ENCODE measurements at regions not wholly inside any gene's neighbourhood (a gene's known extent, or its start where the extent isn't known, plus 50 kb on each side); places are given as distances from the start of the nearest gene placed in this dataset.
A peak's percentile ranks its signal among the peaks of the same experiment; 100 is the strongest.

DNA sequence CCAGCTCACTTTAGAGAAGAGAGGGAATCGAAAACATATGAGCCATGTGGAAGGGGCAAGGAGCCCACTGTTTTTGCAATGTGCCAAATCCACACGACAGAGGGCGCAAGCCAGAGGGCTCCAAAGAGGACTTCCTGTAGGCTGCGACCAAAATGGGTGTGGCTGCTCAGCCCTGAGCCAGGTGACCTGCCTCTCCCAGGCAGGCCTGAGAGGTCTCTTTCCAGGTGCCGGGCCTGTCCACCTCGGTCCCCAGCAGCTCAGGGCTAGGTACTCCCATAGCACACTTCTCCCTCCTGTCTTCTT, 153.8 kb downstream of the TTC32 start:
- Histone ChIP-seq H3K4me2 (ENCODE audit: low read depth, low read length) (no peak overlapping the region), H3K4me1 (ENCODE audit: insufficient read depth, low read length) (peaks cover 14% of the 10 kb centered on the region), H2AFZ (ENCODE audit: low read length) (no peak overlapping the region), H3K9ac (ENCODE audit: insufficient read depth, low read depth, low read length) (no peak overlapping the region), H3K27me3 (ENCODE audit: control insufficient read depth in 1 of 2, insufficient read depth in 2 of 2, low read length in 2 of 2) (peaks cover 4 to 17% of the 10 kb centered on the region in 2 experiments; a peak in 4 of 5 replicates), H4K20me1 (ENCODE audit: insufficient read depth, low read length) (no peaks in the 10 kb centered on the region), H3K4me3 (replicated peaks in 1 of 3; ENCODE audit: insufficient read depth in 1 of 3, low read depth in 2 of 3, low read length in 3 of 3) (no peak overlapping the region), H3K36me3 (replicated peaks in 1 of 2; ENCODE audit: control insufficient read depth in 1 of 2, insufficient read depth in 2 of 2, low read length in 2 of 2) (no peaks in the 10 kb centered on the region), H3K27ac (ENCODE audit: extremely low read length, insufficient read depth, low read length) (no peak overlapping the region), H3K9me3 (ENCODE audit: low read length) (no peaks in the 10 kb centered on the region), H3K79me2 (ENCODE audit: insufficient read depth, low read length) (no peaks in the 10 kb centered on the region)
- DNase-seq (ENCODE audit: low spot score) (no peak), ATAC-seq (peak; percentile 19; the same call in 2 of the 3 replicates), FAIRE-seq (no peak)
- no TSS peak for BruUV-seq (replicated peaks)
- ChIA-PET POLR2A (no interaction called here), CTCF (ENCODE audit: low intra/inter-chr PET ratio, low total read pairs) (no interaction called here)
- intact Hi-C loops (cut with micrococcal nuclease; ENCODE audit: unreplicated experiment), result loop anchor here (5.0 kb wide), 3 partner anchors 386 to 996 kb away; no protein-coding TSS in a partner anchor
- in situ Hi-C loops (cut with HindIII; ENCODE audit: extremely low pct_ligation_motif_present, low pct_unique_long_range_greater_than_20kb), result loop anchor here (10.0 kb wide), 1 partner anchor 107 kb away; no protein-coding TSS in a partner anchor
- TF ChIP-seq, protein P1, sequence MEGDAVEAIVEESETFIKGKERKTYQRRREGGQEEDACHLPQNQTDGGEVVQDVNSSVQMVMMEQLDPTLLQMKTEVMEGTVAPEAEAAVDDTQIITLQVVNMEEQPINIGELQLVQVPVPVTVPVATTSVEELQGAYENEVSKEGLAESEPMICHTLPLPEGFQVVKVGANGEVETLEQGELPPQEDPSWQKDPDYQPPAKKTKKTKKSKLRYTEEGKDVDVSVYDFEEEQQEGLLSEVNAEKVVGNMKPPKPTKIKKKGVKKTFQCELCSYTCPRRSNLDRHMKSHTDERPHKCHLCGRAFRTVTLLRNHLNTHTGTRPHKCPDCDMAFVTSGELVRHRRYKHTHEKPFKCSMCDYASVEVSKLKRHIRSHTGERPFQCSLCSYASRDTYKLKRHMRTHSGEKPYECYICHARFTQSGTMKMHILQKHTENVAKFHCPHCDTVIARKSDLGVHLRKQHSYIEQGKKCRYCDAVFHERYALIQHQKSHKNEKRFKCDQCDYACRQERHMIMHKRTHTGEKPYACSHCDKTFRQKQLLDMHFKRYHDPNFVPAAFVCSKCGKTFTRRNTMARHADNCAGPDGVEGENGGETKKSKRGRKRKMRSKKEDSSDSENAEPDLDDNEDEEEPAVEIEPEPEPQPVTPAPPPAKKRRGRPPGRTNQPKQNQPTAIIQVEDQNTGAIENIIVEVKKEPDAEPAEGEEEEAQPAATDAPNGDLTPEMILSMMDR (CRISPR knock-in tag; IDR thresholded peaks at IDR 0.05), result 0 out of 2 replicates have a peak, but pooled peaks have one; percentile 6
- no peak for TF ChIP-seq ESRRA (CRISPR knock-in tag; IDR thresholded peaks at IDR 0.05; ENCODE audit: low read depth)
- no peak for TF ChIP-seq HDAC6 (IDR thresholded peaks at IDR 0.05; ENCODE audit: low read depth, low read length)
- 53% methylated on average over 6 of the region's 6 CpGs for WGBS (ENCODE audit: low lambda C conversion rate)

DNA sequence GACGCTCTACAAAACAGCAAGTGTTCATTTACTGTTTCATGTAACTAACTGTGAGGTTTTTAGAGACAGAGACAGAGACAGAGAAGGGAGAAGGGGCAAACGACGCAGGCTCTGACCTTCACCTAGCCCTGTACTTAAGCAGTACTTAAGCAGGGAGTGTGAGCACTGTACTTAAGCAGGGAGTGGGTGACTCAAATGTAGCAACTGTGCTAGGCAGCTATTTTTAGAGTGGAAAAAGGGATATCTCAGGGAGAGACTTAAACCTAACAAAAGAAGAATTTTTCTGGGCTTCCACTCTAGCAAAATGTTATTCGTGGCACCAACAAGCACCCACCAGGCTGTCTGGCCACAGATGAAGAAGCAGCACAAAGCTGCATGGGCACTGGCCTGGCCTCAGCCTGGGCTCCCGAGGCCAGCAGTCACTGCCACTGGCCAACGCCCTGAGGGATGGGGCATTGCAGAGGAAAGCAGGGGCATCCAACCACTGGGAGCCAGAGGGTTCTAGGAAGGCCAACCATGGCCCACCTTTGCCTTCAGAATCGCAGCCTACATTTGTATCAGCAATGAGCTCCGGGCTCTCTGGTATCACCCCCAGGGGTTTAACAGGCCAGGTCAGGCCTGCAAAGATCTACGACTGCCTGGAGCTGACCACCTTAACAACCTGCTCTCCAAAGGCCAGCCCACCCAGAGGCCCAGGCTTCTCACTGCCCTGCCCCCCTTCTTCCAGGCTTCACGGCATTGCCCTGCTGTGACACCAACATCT, 154.3 kb downstream of the TTC32 start:
- FAIRE-seq (no peak), ATAC-seq (no peak), DNase-seq (ENCODE audit: low spot score) (no peak)
- intact Hi-C loops (cut with micrococcal nuclease; ENCODE audit: unreplicated experiment) (loop anchor here (5.0 kb wide), 3 partner anchors 385 to 995 kb away; no protein-coding TSS in a partner anchor), in situ Hi-C loops (cut with HindIII; ENCODE audit: extremely low pct_ligation_motif_present, low pct_unique_long_range_greater_than_20kb) (loop anchor here (10.0 kb wide), 1 partner anchor 107 kb away; no protein-coding TSS in a partner anchor)
- Histone ChIP-seq H2AFZ (ENCODE audit: low read length) (no peak overlapping the region), H3K27me3 (ENCODE audit: control insufficient read depth in 1 of 2, insufficient read depth in 2 of 2, low read length in 2 of 2) (peaks cover 4 to 17% of the 10 kb centered on the region in 2 experiments; a peak in 4 of 5 replicates), H3K4me2 (ENCODE audit: low read depth, low read length) (no peak overlapping the region), H4K20me1 (ENCODE audit: insufficient read depth, low read length) (no peaks in the 10 kb centered on the region), H3K4me3 (replicated peaks in 1 of 3; ENCODE audit: insufficient read depth in 1 of 3, low read depth in 2 of 3, low read length in 3 of 3) (no peak overlapping the region), H3K36me3 (replicated peaks in 1 of 2; ENCODE audit: control insufficient read depth in 1 of 2, insufficient read depth in 2 of 2, low read length in 2 of 2) (no peaks in the 10 kb centered on the region), H3K9ac (ENCODE audit: insufficient read depth, low read depth, low read length) (no peak overlapping the region), H3K9me3 (ENCODE audit: low read length) (no peaks in the 10 kb centered on the region), H3K27ac (ENCODE audit: extremely low read length, insufficient read depth, low read length) (no peak overlapping the region), H3K4me1 (ENCODE audit: insufficient read depth, low read length) (peaks cover 14% of the 10 kb centered on the region), H3K79me2 (ENCODE audit: insufficient read depth, low read length) (no peaks in the 10 kb centered on the region)
- 21% methylated on average over 9 of the region's 10 CpGs for WGBS (ENCODE audit: low lambda C conversion rate)
- CTCF ChIA-PET (ENCODE audit: low intra/inter-chr PET ratio, low total read pairs), result interaction anchor here (0.6 kb wide), 1 partner anchor 397 kb away, joined by 3 read pairs; no protein-coding TSS in a partner anchor
- BruUV-seq (replicated peaks), result no TSS peak
- POLR2A ChIA-PET, result no interaction called here
- TF ChIP-seq ZNF605 (CRISPR knock-in tag; IDR thresholded peaks at IDR 0.05) (no peak), ZNF703 (CRISPR knock-in tag; IDR thresholded peaks at IDR 0.05; ENCODE audit: borderline replicate concordance) (no peak), MTA1 (CRISPR knock-in tag; IDR thresholded peaks at IDR 0.05; ENCODE audit: borderline replicate concordance) (no peak), ZNF3 (CRISPR knock-in tag; IDR thresholded peaks at IDR 0.05) (no peak), ZSCAN9 (CRISPR knock-in tag; IDR thresholded peaks at IDR 0.05; ENCODE audit: borderline replicate concordance) (no peak), ZFP41 (CRISPR knock-in tag; IDR thresholded peaks at IDR 0.05; ENCODE audit: borderline replicate concordance) (no peak), ZNF737 (CRISPR knock-in tag; IDR thresholded peaks at IDR 0.05; ENCODE audit: borderline replicate concordance) (no peak)
- TF ChIP-seq, protein P2, sequence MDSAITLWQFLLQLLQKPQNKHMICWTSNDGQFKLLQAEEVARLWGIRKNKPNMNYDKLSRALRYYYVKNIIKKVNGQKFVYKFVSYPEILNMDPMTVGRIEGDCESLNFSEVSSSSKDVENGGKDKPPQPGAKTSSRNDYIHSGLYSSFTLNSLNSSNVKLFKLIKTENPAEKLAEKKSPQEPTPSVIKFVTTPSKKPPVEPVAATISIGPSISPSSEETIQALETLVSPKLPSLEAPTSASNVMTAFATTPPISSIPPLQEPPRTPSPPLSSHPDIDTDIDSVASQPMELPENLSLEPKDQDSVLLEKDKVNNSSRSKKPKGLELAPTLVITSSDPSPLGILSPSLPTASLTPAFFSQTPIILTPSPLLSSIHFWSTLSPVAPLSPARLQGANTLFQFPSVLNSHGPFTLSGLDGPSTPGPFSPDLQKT (CRISPR knock-in tag; IDR thresholded peaks at IDR 0.05; ENCODE audit: borderline replicate concordance), result no peak

All from HepG2 (cell line).